Fibroblast of lung (primary cell): ENCODE measurements at regions not wholly inside any gene's neighbourhood (a gene's known extent, or its start where the extent isn't known, plus 50 kb on each side); places are given as distances from the start of the nearest gene placed in this dataset.

Experiments
- EZH2 ChIP-seq: IDR thresholded peaks from 2 replicates; pipeline ENCODE4 v1.5.1; 2012; ENCODE audit warnings: low read length, control low read depth, mild to moderate bottlenecking; ENCODE audit errors: missing control alignments
- TF ChIP-seq, protein P1 (sequence below), 2 donors: IDR thresholded peaks in 1 of 2; conservative IDR thresholded peaks in 1 of 2; 1 replicate in 1 of 2; 2 replicates in 1 of 2; pipeline ENCODE4 v1.5.1; 2011 to 2012; ENCODE audit warnings: low read length in 2 of 2, control low read depth in 1 of 2, inconsistent platforms in 1 of 2, low read depth in 1 of 2, mild to moderate bottlenecking in 1 of 2

DNA sequence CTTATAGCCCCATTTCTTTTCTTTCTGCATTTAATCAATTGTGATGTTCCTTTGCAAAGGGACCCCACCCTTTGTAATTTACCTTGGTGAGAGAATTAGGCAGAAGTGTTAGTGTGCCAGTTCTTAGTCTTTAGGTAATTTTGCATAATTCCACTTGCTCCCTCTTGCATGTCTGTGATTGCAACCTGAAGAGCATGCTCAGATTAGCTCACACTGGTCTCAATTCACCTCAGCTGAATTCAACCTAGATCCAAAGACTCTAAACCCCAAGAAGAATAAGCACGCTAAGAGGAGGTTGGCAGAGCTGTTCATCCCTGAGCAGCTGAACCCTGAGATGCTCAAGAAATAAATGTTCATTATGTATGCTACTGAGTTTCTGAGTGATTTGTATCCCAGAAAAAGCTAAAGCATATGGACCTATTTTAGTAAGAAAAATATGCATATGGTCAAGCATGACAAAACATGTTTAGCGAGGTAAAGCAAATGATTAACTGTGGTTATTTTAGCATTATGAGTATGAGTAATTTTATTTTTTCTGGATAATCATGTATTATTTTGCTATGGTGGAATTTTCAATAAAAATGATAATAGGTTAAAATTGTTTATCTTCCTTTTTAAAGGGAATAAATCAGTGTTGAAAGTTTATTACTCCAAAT, 299.2 kb upstream of the ZSWIM2 start:
- TF ChIP-seq, protein P1, sequence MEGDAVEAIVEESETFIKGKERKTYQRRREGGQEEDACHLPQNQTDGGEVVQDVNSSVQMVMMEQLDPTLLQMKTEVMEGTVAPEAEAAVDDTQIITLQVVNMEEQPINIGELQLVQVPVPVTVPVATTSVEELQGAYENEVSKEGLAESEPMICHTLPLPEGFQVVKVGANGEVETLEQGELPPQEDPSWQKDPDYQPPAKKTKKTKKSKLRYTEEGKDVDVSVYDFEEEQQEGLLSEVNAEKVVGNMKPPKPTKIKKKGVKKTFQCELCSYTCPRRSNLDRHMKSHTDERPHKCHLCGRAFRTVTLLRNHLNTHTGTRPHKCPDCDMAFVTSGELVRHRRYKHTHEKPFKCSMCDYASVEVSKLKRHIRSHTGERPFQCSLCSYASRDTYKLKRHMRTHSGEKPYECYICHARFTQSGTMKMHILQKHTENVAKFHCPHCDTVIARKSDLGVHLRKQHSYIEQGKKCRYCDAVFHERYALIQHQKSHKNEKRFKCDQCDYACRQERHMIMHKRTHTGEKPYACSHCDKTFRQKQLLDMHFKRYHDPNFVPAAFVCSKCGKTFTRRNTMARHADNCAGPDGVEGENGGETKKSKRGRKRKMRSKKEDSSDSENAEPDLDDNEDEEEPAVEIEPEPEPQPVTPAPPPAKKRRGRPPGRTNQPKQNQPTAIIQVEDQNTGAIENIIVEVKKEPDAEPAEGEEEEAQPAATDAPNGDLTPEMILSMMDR (conservative IDR thresholded peaks at IDR 0.05 in 1 of 2, IDR thresholded peaks at IDR 0.05 in 1 of 2; ENCODE audit: low read depth in 1 of 2, low read length in 2 of 2), result no peak
- TF ChIP-seq EZH2, result no peak
